H1 (cell line): ENCODE measurements at regions not wholly inside any gene's neighbourhood (a gene's known extent, or its start where the extent isn't known, plus 50 kb on each side); places are given as distances from the start of the nearest gene placed in this dataset.

ENCODE experiments used
- CTCF ChIP-seq, 3 experiments: IDR thresholded peaks; 1 replicate in 2 of 3; 2 replicates in 1 of 3; pipeline versions ENCODE4 v1.5.1 to v1.6.1; 2011; ENCODE audit warnings: low read length in 3 of 3, mild to moderate bottlenecking in 3 of 3, inconsistent platforms in 2 of 3, low read depth in 1 of 3, moderate library complexity in 1 of 3; ENCODE audit not compliant: insufficient read depth in 1 of 3; ENCODE audit errors: control extremely low read depth in 1 of 3
- FOSL1 ChIP-seq: IDR thresholded peaks from 2 replicates; pipeline ENCODE4 v1.6.1; 2011; ENCODE audit warnings: mild to moderate bottlenecking, low read depth, low read length, moderate library complexity; ENCODE audit not compliant: insufficient read depth
- RFX5 ChIP-seq: IDR thresholded peaks from 2 replicates; pipeline ENCODE4 v1.6.1; 2011; ENCODE audit warnings: low read depth, low read length, improper control_type of control experiment, borderline replicate concordance
- SP2 ChIP-seq: IDR thresholded peaks from 2 replicates; pipeline ENCODE4 v1.6.1; 2012; ENCODE audit warnings: mild to moderate bottlenecking, low read length, inconsistent platforms
- SRF ChIP-seq: IDR thresholded peaks from 2 replicates; pipeline ENCODE4 v1.6.1; 2011; ENCODE audit warnings: mild to moderate bottlenecking, low read depth, low read length, moderate library complexity

- TF ChIP-seq CTCF (IDR thresholded peaks at IDR 0.05; ENCODE audit: control extremely low read depth in 1 of 3, insufficient read depth in 1 of 3, low read depth in 1 of 3, low read length in 3 of 3) (no peak), SRF (no peak), SP2 (no peak), RFX5 (no peak), FOSL1 (no peak)
These were observed 305.6 kb upstream of the DIO3 start (continued) for GRCh38 chr14:101255765-101256125.
